IMR-90 (cell line): ENCODE measurements at regions not wholly inside any gene's neighbourhood (a gene's known extent, or its start where the extent isn't known, plus 50 kb on each side); places are given as distances from the start of the nearest gene placed in this dataset.

Experiments used
- ATAC-seq: fragments of 200-7000 bp; cut with Tn5 transposase; 2 replicates; pipeline ENCODE4 v1.9.1; 2020; ENCODE audit warnings: low read depth, mild to moderate bottlenecking, moderate library complexity
- BruUV-seq: library from RNA; stranded (reverse); fragments of 400-500 nt; replicated peaks from 2 replicates; lab custom pipeline; 2021; lab: Mats Ljungman, UMichigan
- CTCF ChIA-PET: fragments of 300-600 bp; formaldehyde crosslinking; extraction: SDS; loops from one replicate; lab custom pipeline; 2021; ENCODE audit warnings: antibody characterized with exemption; lab: Yijun Ruan, JAX
- POLR2A ChIA-PET: fragments of 300-600 bp; sonication (Branson Sonifier 250); formaldehyde crosslinking; loops from one replicate; lab custom pipeline; 2022; ENCODE audit warnings: antibody characterized with exemption; ENCODE audit not compliant: unreplicated experiment; lab: Charles Lee
- DNase-seq: peaks from one replicate; pipeline ENCODE4 v3.0.0; 2013
- H2AFZ ChIP-seq: replicated peaks from 2 replicates; pipeline ENCODE3; 2013; ENCODE audit warnings: low read length, mild to moderate bottlenecking; ENCODE audit not compliant: poor library complexity
- H2AK5ac ChIP-seq: 2 replicates; pipeline ENCODE4 v1.6.1; 2013; ENCODE audit warnings: low read depth, low read length, inconsistent platforms
- H2AK9ac ChIP-seq: replicated peaks from 2 replicates; pipeline ENCODE3; 2013; ENCODE audit warnings: mild to moderate bottlenecking, low read depth, low read length, moderate library complexity; ENCODE audit not compliant: poor library complexity
- H2BK120ac ChIP-seq: 2 replicates; pipeline ENCODE4 v1.6.1; 2013; ENCODE audit warnings: low read depth, low read length, inconsistent platforms
- H2BK15ac ChIP-seq: 3 replicates; pipeline ENCODE4 v1.6.1; 2013; ENCODE audit warnings: low read depth, low read length, inconsistent platforms
- H2BK20ac ChIP-seq: 2 replicates; pipeline ENCODE4 v1.6.1; 2013; ENCODE audit warnings: low read depth, mild to moderate bottlenecking, inconsistent platforms, low read length, moderate library complexity
- H2BK5ac ChIP-seq: 2 replicates; pipeline ENCODE4 v1.6.1; 2013; ENCODE audit warnings: mild to moderate bottlenecking, low read depth, low read length, inconsistent platforms; ENCODE audit not compliant: poor library complexity, severe bottlenecking
- H3K14ac ChIP-seq: replicated peaks from 2 replicates; pipeline ENCODE4 v1.6.1; 2013; ENCODE audit warnings: low read depth, low read length, inconsistent platforms
- H3K18ac ChIP-seq: 2 replicates; pipeline ENCODE4 v1.6.1; 2013; ENCODE audit warnings: low read depth, low read length, control low read depth
- H3K23ac ChIP-seq: 2 replicates; pipeline ENCODE4 v1.6.1; 2013; ENCODE audit warnings: low read depth, low read length, inconsistent platforms
- H3K27ac ChIP-seq: 2 replicates; pipeline ENCODE4 v1.5.1; 2013; ENCODE audit warnings: mild to moderate bottlenecking, control low read depth, low read length; ENCODE audit not compliant: insufficient read depth
- H3K27me3 ChIP-seq: 2 replicates; pipeline ENCODE4 v1.6.1; 2013; ENCODE audit warnings: low read length; ENCODE audit not compliant: control insufficient read depth, insufficient read depth
- H3K36me3 ChIP-seq: 2 replicates; pipeline ENCODE4 v1.6.1; 2013; ENCODE audit warnings: low read length, mixed read lengths; ENCODE audit not compliant: control insufficient read depth, insufficient read depth
- H3K4ac ChIP-seq: 2 replicates; pipeline ENCODE4 v1.6.1; 2013; ENCODE audit warnings: low read depth, low read length, inconsistent platforms
- H3K4me1 ChIP-seq: 2 replicates; pipeline ENCODE4 v1.6.1; 2013; ENCODE audit warnings: low read length, mixed read lengths; ENCODE audit not compliant: control insufficient read depth, insufficient read depth
- H3K4me2 ChIP-seq: 2 replicates; pipeline ENCODE4 v1.6.1; 2013; ENCODE audit warnings: low read depth, mild to moderate bottlenecking, control low read depth, low read length, moderate library complexity
- H3K4me3 ChIP-seq: 2 replicates; pipeline ENCODE4 v1.5.1; 2013; ENCODE audit warnings: low read depth, mild to moderate bottlenecking, control low read depth, low read length, moderate library complexity; ENCODE audit not compliant: insufficient read depth
- H3K56ac ChIP-seq: 2 replicates; pipeline ENCODE4 v1.6.1; 2013; ENCODE audit warnings: low read length, inconsistent platforms; ENCODE audit not compliant: insufficient read depth; ENCODE audit errors: extremely low read depth
- H3K79me1 ChIP-seq, 2 experiments: 2 replicates each; pipeline ENCODE4 v1.6.1; 2013; ENCODE audit warnings: low read length in 2 of 2, inconsistent platforms in 1 of 2, low read depth in 1 of 2
- H3K9ac ChIP-seq: 2 replicates; pipeline ENCODE4 v1.6.1; 2013; ENCODE audit warnings: low read depth, low read length, control low read depth
- H3K9me1 ChIP-seq: 2 replicates; pipeline ENCODE4 v1.6.1; 2013; ENCODE audit warnings: low read length, inconsistent platforms; ENCODE audit not compliant: insufficient read depth
- H3K9me3 ChIP-seq: 2 replicates; pipeline ENCODE4 v1.6.1; 2013; ENCODE audit warnings: low read length; ENCODE audit not compliant: control insufficient read depth, insufficient read depth
- H4K20me1 ChIP-seq: 2 replicates; pipeline ENCODE4 v1.6.1; 2013; ENCODE audit warnings: low read length, inconsistent platforms; ENCODE audit not compliant: insufficient read depth
- H4K5ac ChIP-seq: 2 replicates; pipeline ENCODE4 v1.6.1; 2013; ENCODE audit warnings: mild to moderate bottlenecking, low read depth, low read length, control low read depth
- H4K8ac ChIP-seq, 2 experiments: 2 replicates each; pipeline ENCODE4 v1.6.1; 2013; ENCODE audit warnings: low read depth in 2 of 2, low read length in 2 of 2, control low read depth in 1 of 2, inconsistent platforms in 1 of 2
- H4K91ac ChIP-seq: 2 replicates; pipeline ENCODE4 v1.6.1; 2013; ENCODE audit warnings: low read depth, low read length, inconsistent platforms; ENCODE audit not compliant: insufficient read depth
- BHLHE40 ChIP-seq: fragments of 150-350 bp; IDR thresholded peaks from 2 replicates; pipeline ENCODE4 v1.6.1; 2016; ENCODE audit warnings: mild to moderate bottlenecking, low read depth, low read length
- CEBPB ChIP-seq: IDR thresholded peaks from 2 replicates; pipeline ENCODE4 v1.6.1; 2012; ENCODE audit warnings: low read depth, low read length, improper control_type of control experiment
- CHD1 ChIP-seq: IDR thresholded peaks from 2 replicates; pipeline ENCODE4 v1.6.1; 2012; ENCODE audit warnings: low read depth, low read length, improper control_type of control experiment
- FOS ChIP-seq: fragments of 150-350 bp; IDR thresholded peaks from 2 replicates; pipeline ENCODE4 v1.6.1; 2016; ENCODE audit warnings: low read depth, low read length
- MAZ ChIP-seq: IDR thresholded peaks from 2 replicates; pipeline ENCODE4 v1.6.1; 2012; ENCODE audit warnings: low read depth, mild to moderate bottlenecking, low read length, improper control_type of control experiment, moderate library complexity, borderline replicate concordance
- MXI1 ChIP-seq: IDR thresholded peaks from 2 replicates; pipeline ENCODE4 v1.6.1; 2012; ENCODE audit warnings: low read depth, mild to moderate bottlenecking, low read length, moderate library complexity, borderline replicate concordance
- POLR2A ChIP-seq: IDR thresholded peaks from 2 replicates; pipeline ENCODE4 v1.6.1; 2012; ENCODE audit warnings: mild to moderate bottlenecking, low read depth, low read length
- RCOR1 ChIP-seq: IDR thresholded peaks from 2 replicates; pipeline ENCODE4 v1.6.1; 2012; ENCODE audit warnings: mild to moderate bottlenecking, low read length, improper control_type of control experiment; ENCODE audit not compliant: insufficient replicate concordance
- RFX5 ChIP-seq: IDR thresholded peaks from 2 replicates; pipeline ENCODE4 v1.8.0; 2012; ENCODE audit warnings: low read depth, mild to moderate bottlenecking, low read length, moderate library complexity
- SMC3 ChIP-seq: fragments of 150-350 bp; IDR thresholded peaks from 2 replicates; pipeline ENCODE4 v1.6.1; 2016; ENCODE audit warnings: low read depth, mild to moderate bottlenecking, antibody characterized with exemption, low read length, moderate library complexity
- WGBS, 2 experiments: methylation state at CpG; one replicate each; pipeline versions ENCODE4 v1.1.5 to v1.1.7; 2013; ENCODE audit warnings: missing lambda C conversion rate in 2 of 2; ENCODE audit not compliant: insufficient read length in 1 of 2; ENCODE audit errors: extremely low coverage in 2 of 2; 5-methylcytosine and 5-hydroxymethylcytosine counted together
- dilution Hi-C: fragments of 300-500 bp; cut with HindIII; formaldehyde crosslinking; loops from one replicate; pipeline ENCODE4 v1.14.3; 2018; ENCODE audit warnings: low sequenced_read_pairs; ENCODE audit not compliant: unreplicated experiment
- in situ Hi-C: fragments of 300-500 bp; cut with MboI; formaldehyde crosslinking; loops from 3 replicates; pipeline ENCODE4 v1.14.3; 2019; ENCODE audit warnings: low sequenced_read_pairs, inconsistent platforms, mixed read lengths
- intact Hi-C: fragments of 100-400 bp; cut with micrococcal nuclease; formaldehyde crosslinking; loops from 2 replicates; pipeline ENCODE4 v1.10.0; 2022
- TF ChIP-seq, protein P1 (sequence below): conservative IDR thresholded peaks from 2 replicates; pipeline ENCODE4 v1.5.1; 2012; ENCODE audit warnings: mild to moderate bottlenecking, low read depth, low read length, improper control_type of control experiment
- TF ChIP-seq, protein P2 (sequence below): fragments of 150-350 bp; IDR thresholded peaks from 2 replicates; pipeline ENCODE4 v1.6.1; 2017; ENCODE audit warnings: mild to moderate bottlenecking, antibody characterized with exemption, low read length, low read depth

DNA sequence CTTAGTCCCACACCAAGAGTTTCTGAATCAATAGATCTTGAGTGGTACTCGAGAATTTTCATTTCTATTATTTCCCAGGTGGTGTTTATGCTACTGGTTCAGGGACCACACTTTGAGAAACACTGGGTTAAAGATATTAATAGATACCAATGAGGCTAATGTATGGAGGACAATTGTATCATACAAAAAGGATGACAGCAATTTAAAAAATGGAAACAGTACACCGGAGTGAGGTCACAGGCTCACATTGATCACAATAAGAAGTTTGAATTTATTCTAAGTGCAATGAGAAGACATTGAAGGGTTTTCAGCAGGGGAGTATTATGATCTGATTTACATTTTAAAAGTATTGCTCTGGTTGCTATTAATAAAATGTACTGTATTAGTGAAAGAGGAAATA, 488.3 kb downstream of the PCDH17 start:
- no peaks in the 10 kb centered on the region for H3K27me3 ChIP-seq
- dilution Hi-C loops (no loop called here), intact Hi-C loops (no loop called here), in situ Hi-C loops (no loop called here)
- BruUV-seq = no TSS peak
- no peak overlapping the region for H3K4me3 ChIP-seq
- no peaks in the 10 kb centered on the region for H3K9me3 ChIP-seq
- no peak overlapping the region for H3K4me2 ChIP-seq
- no peaks in the 10 kb centered on the region for H3K9me1 ChIP-seq
- no peak overlapping the region for H3K14ac ChIP-seq
- H4K5ac ChIP-seq = no peak overlapping the region
- ATAC-seq = no peak
- POLR2A ChIA-PET = no interaction called here
- no peak for DNase-seq
- H2AFZ ChIP-seq = no peak overlapping the region
- no peak overlapping the region for H2AK5ac ChIP-seq
- H2AK9ac ChIP-seq = no peak overlapping the region
- TF ChIP-seq FOS (no peak), CHD1 (no peak), BHLHE40 (no peak), MXI1 (no peak), RCOR1 (no peak), POLR2A (no peak), CEBPB (no peak), RFX5 (no peak), SMC3 (no peak), MAZ (no peak)
- TF ChIP-seq, protein P1, sequence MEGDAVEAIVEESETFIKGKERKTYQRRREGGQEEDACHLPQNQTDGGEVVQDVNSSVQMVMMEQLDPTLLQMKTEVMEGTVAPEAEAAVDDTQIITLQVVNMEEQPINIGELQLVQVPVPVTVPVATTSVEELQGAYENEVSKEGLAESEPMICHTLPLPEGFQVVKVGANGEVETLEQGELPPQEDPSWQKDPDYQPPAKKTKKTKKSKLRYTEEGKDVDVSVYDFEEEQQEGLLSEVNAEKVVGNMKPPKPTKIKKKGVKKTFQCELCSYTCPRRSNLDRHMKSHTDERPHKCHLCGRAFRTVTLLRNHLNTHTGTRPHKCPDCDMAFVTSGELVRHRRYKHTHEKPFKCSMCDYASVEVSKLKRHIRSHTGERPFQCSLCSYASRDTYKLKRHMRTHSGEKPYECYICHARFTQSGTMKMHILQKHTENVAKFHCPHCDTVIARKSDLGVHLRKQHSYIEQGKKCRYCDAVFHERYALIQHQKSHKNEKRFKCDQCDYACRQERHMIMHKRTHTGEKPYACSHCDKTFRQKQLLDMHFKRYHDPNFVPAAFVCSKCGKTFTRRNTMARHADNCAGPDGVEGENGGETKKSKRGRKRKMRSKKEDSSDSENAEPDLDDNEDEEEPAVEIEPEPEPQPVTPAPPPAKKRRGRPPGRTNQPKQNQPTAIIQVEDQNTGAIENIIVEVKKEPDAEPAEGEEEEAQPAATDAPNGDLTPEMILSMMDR = no peak
- TF ChIP-seq, protein P2, sequence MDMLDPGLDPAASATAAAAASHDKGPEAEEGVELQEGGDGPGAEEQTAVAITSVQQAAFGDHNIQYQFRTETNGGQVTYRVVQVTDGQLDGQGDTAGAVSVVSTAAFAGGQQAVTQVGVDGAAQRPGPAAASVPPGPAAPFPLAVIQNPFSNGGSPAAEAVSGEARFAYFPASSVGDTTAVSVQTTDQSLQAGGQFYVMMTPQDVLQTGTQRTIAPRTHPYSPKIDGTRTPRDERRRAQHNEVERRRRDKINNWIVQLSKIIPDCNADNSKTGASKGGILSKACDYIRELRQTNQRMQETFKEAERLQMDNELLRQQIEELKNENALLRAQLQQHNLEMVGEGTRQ = no peak
- H3K27ac ChIP-seq = no peak overlapping the region
- WGBS, 2 experiments = no CpG with 5 or more reads among the region's 2 CpGs
- no peak overlapping the region for H2BK15ac ChIP-seq
- no peaks in the 10 kb centered on the region for H4K20me1 ChIP-seq
- H4K91ac ChIP-seq = no peak overlapping the region
- H3K9ac ChIP-seq = no peak overlapping the region
- H3K23ac ChIP-seq = no peak overlapping the region
- no peaks in the 10 kb centered on the region for H3K4me1 ChIP-seq
- H3K79me1 ChIP-seq = no peaks in the 10 kb centered on the region
- CTCF ChIA-PET = no interaction called here
- H3K36me3 ChIP-seq = no peaks in the 10 kb centered on the region
- H3K18ac ChIP-seq = no peak overlapping the region
- no peak overlapping the region for H3K4ac ChIP-seq
- no peak overlapping the region for H4K8ac ChIP-seq
- no peak overlapping the region for H3K56ac ChIP-seq
- no peak overlapping the region for H2BK20ac ChIP-seq
- no peak overlapping the region for H2BK120ac ChIP-seq
- no peak overlapping the region for H2BK5ac ChIP-seq
